Neural progenitor cell (in vitro differentiated cells): ENCODE measurements at regions not wholly inside any gene's neighbourhood (a gene's known extent, or its start where the extent isn't known, plus 50 kb on each side); places are given as distances from the start of the nearest gene placed in this dataset.
A peak's percentile ranks its signal among the peaks of the same experiment; 100 is the strongest.

Experiments
- DNase-seq: peaks from one replicate; pipeline ENCODE4 v3.0.0-alpha.2; 2016; ENCODE audit warnings: low spot score
- H2AFZ ChIP-seq: fragments of 200-600 bp; sonication (generic); replicated peaks from 2 replicates; pipeline ENCODE4 v1.6.1; 2016; ENCODE audit warnings: antibody characterized with exemption
- H3F3A ChIP-seq: fragments of 200-600 bp; sonication (generic); 2 replicates; pipeline ENCODE4 v1.6.1; 2016; ENCODE audit warnings: antibody characterized with exemption, low read depth
- H3K27ac ChIP-seq: fragments of 200-600 bp; sonication (generic); 2 replicates; pipeline ENCODE4 v1.5.1; 2016; ENCODE audit warnings: mild to moderate bottlenecking
- H3K27me3 ChIP-seq: fragments of 200-600 bp; sonication (generic); 2 replicates; pipeline ENCODE4 v1.6.1; 2016; ENCODE audit warnings: mild to moderate bottlenecking, moderate library complexity
- H3K36me3 ChIP-seq: fragments of 200-600 bp; sonication (generic); 2 replicates; pipeline ENCODE4 v1.5.1; 2016
- H3K4me1 ChIP-seq: fragments of 200-600 bp; sonication (generic); 2 replicates; pipeline ENCODE4 v1.6.1; 2016; ENCODE audit warnings: mixed run types
- H3K4me2 ChIP-seq: fragments of 200-600 bp; sonication (generic); 2 replicates; pipeline ENCODE4 v1.6.1; 2016
- H3K4me3 ChIP-seq: fragments of 200-600 bp; sonication (generic); 2 replicates; pipeline ENCODE4 v1.5.1; 2016
- H3K79me2 ChIP-seq: fragments of 200-600 bp; sonication (generic); 2 replicates; pipeline ENCODE4 v1.6.1; 2016; ENCODE audit warnings: low read depth
- H3K9ac ChIP-seq: fragments of 200-600 bp; sonication (generic); 2 replicates; pipeline ENCODE4 v1.6.1; 2016
- H3K9me3 ChIP-seq: fragments of 200-600 bp; sonication (generic); 2 replicates; pipeline ENCODE4 v1.5.1; 2016; ENCODE audit warnings: low read depth
- H4K20me1 ChIP-seq: fragments of 200-600 bp; sonication (generic); 2 replicates; pipeline ENCODE4 v1.6.1; 2016; ENCODE audit warnings: low read depth
- H3K27ac Mint-ChIP-seq: 3 replicates; pipeline ENCODE4 v1.8.0; 2021; ENCODE audit warnings: mixed read lengths
- H3K27me3 Mint-ChIP-seq: 2 replicates; pipeline ENCODE4 v1.8.0; 2022; ENCODE audit warnings: low read depth, mild to moderate bottlenecking, inconsistent platforms, moderate library complexity, mixed read lengths; ENCODE audit not compliant: insufficient read depth
- H3K36me3 Mint-ChIP-seq: 3 replicates; pipeline ENCODE4 v1.8.0; 2021; ENCODE audit warnings: mixed read lengths
- H3K4me1 Mint-ChIP-seq: 3 replicates; pipeline ENCODE4 v1.8.0; 2021; ENCODE audit warnings: mixed read lengths
- H3K4me3 Mint-ChIP-seq: 3 replicates; pipeline ENCODE4 v1.8.0; 2021; ENCODE audit warnings: mild to moderate bottlenecking, moderate library complexity, mixed read lengths
- H3K9me3 Mint-ChIP-seq: 3 replicates; pipeline ENCODE4 v1.8.0; 2020; ENCODE audit warnings: mixed read lengths
- EZH2 ChIP-seq: fragments of 200-600 bp; sonication (generic); IDR thresholded peaks from 2 replicates; pipeline ENCODE4 v1.6.1; 2017; ENCODE audit warnings: antibody characterized with exemption, mild to moderate bottlenecking, moderate library complexity
- EZH2phosphoT487 ChIP-seq: fragments of 200-600 bp; sonication (generic); IDR thresholded peaks from 2 replicates; pipeline ENCODE4 v1.6.1; 2017; ENCODE audit warnings: antibody characterized with exemption
- TF ChIP-seq, protein P1 (sequence below): fragments of 200-600 bp; sonication (generic); IDR thresholded peaks from 2 replicates; pipeline ENCODE4 v1.5.1; 2017; ENCODE audit warnings: antibody characterized with exemption, mild to moderate bottlenecking

- no peaks in the 10 kb centered on the region for H4K20me1 ChIP-seq
- no peak overlapping the region for H3K4me3 ChIP-seq
- no peak overlapping the region for H3K9ac ChIP-seq
- H3K36me3 Mint-ChIP-seq: no peaks in the 10 kb centered on the region
- no peaks in the 10 kb centered on the region for H3F3A ChIP-seq
- no peak for DNase-seq
- H2AFZ ChIP-seq: no peak overlapping the region
- no peaks in the 10 kb centered on the region for H3K36me3 ChIP-seq
- no peaks in the 10 kb centered on the region for H3K9me3 Mint-ChIP-seq
- H3K27ac Mint-ChIP-seq: no peak overlapping the region
- no peak overlapping the region for H3K27ac ChIP-seq
- no peaks in the 10 kb centered on the region for H3K9me3 ChIP-seq
- no peak overlapping the region for H3K4me2 ChIP-seq
- TF ChIP-seq EZH2phosphoT487 (no peak), EZH2 (no peak)
- TF ChIP-seq, protein P1, sequence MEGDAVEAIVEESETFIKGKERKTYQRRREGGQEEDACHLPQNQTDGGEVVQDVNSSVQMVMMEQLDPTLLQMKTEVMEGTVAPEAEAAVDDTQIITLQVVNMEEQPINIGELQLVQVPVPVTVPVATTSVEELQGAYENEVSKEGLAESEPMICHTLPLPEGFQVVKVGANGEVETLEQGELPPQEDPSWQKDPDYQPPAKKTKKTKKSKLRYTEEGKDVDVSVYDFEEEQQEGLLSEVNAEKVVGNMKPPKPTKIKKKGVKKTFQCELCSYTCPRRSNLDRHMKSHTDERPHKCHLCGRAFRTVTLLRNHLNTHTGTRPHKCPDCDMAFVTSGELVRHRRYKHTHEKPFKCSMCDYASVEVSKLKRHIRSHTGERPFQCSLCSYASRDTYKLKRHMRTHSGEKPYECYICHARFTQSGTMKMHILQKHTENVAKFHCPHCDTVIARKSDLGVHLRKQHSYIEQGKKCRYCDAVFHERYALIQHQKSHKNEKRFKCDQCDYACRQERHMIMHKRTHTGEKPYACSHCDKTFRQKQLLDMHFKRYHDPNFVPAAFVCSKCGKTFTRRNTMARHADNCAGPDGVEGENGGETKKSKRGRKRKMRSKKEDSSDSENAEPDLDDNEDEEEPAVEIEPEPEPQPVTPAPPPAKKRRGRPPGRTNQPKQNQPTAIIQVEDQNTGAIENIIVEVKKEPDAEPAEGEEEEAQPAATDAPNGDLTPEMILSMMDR: no peak
- H3K27me3 ChIP-seq: no peaks in the 10 kb centered on the region
- no peaks in the 10 kb centered on the region for H3K4me1 ChIP-seq
- H3K4me3 Mint-ChIP-seq: no peak overlapping the region
- H3K79me2 ChIP-seq: no peaks in the 10 kb centered on the region
- H3K4me1 Mint-ChIP-seq: no peaks in the 10 kb centered on the region
- H3K27me3 Mint-ChIP-seq: no peaks in the 10 kb centered on the region
These were observed 507.3 kb upstream of the TYRP1 start for GRCh38 chr9:12185856-12186255.

- Histone ChIP-seq H2AFZ (no peak overlapping the region), H3K36me3 (no peaks in the 10 kb centered on the region), H3F3A (no peaks in the 10 kb centered on the region), H3K4me1 (no peaks in the 10 kb centered on the region), H3K27ac (no peak overlapping the region), H3K4me2 (no peak overlapping the region), H4K20me1 (no peaks in the 10 kb centered on the region), H3K9me3 (no peaks in the 10 kb centered on the region), H3K79me2 (no peaks in the 10 kb centered on the region), H3K27me3 (no peaks in the 10 kb centered on the region), H3K9ac (no peak overlapping the region), H3K4me3 (no peak overlapping the region)
- TF ChIP-seq EZH2phosphoT487 (no peak), EZH2 (no peak)
- TF ChIP-seq, protein P1: no peak
- no peak for DNase-seq
- H3K36me3 Mint-ChIP-seq: no peaks in the 10 kb centered on the region
- no peak overlapping the region for H3K27ac Mint-ChIP-seq
- peaks cover 8% of the 10 kb centered on the region for H3K4me1 Mint-ChIP-seq
- H3K27me3 Mint-ChIP-seq: no peaks in the 10 kb centered on the region
- H3K4me3 Mint-ChIP-seq: no peak overlapping the region
- no peaks in the 10 kb centered on the region for H3K9me3 Mint-ChIP-seq
These were observed 501.6 kb upstream of the TYRP1 start for GRCh38 chr9:12191630-12192029.

DNA sequence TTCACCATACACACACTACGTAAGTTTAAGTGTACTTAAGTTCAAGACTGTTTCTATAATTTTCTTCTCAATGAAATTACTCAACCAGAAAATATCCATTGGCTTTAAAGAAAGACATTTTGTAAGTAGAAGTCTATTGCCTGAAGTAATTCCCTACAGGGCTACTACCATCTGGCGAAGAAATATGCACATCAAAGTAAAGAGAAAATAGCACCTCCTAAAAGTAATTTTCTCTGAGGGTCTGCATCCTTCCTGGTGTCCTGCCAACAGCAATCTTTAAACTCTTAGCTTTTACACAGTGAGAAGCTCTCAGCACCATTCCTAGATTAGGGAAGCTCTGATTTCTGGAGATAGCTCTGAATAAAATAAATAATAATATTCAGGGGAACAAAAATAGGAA, 498.5 kb upstream of the TYRP1 start:
- H3K9ac ChIP-seq: no peak overlapping the region
- H3K4me1 ChIP-seq: no peaks in the 10 kb centered on the region
- H3K27ac Mint-ChIP-seq: no peak overlapping the region
- H3K79me2 ChIP-seq: no peaks in the 10 kb centered on the region
- H3K4me3 Mint-ChIP-seq: no peak overlapping the region
- H3K36me3 ChIP-seq: no peaks in the 10 kb centered on the region
- H3F3A ChIP-seq: no peaks in the 10 kb centered on the region
- no peaks in the 10 kb centered on the region for H3K27me3 ChIP-seq
- no peak overlapping the region for H3K4me3 ChIP-seq
- H3K9me3 ChIP-seq: no peaks in the 10 kb centered on the region
- TF ChIP-seq, protein P1: no peak
- TF ChIP-seq EZH2 (no peak), EZH2phosphoT487 (no peak)
- H4K20me1 ChIP-seq: no peaks in the 10 kb centered on the region
- H3K27ac ChIP-seq: no peak overlapping the region
- peaks cover 11% of the 10 kb centered on the region for H3K4me1 Mint-ChIP-seq
- H3K36me3 Mint-ChIP-seq: no peaks in the 10 kb centered on the region
- DNase-seq: no peak
- no peak overlapping the region for H3K4me2 ChIP-seq
- no peaks in the 10 kb centered on the region for H3K27me3 Mint-ChIP-seq
- no peaks in the 10 kb centered on the region for H3K9me3 Mint-ChIP-seq
- H2AFZ ChIP-seq: no peak overlapping the region

DNA sequence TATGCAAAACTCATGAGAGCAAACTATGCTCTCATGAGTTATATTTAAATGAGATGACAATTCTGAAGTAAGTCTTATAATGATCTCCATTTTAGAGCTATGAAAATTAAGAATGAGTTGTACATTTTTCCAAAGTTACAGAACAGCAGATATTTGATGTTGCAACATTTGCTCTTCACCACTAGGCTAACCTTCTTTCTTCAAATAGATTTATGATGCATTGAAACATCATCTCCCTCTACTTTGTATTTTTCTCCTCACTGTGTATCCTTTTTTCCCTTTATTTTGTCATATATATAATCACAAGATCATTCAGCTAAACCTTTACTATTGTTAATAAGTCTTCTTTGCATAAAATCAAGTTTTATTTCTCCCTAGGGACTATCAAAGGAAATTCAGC, 497.7 kb upstream of the TYRP1 start:
- TF ChIP-seq, protein P1: peak; percentile 9
- no peak for TF ChIP-seq EZH2phosphoT487
- no peak overlapping the region for H3K4me3 Mint-ChIP-seq
- H3K9me3 Mint-ChIP-seq: no peaks in the 10 kb centered on the region
- no peaks in the 10 kb centered on the region for H3K36me3 Mint-ChIP-seq
- no peak overlapping the region for H3K9ac ChIP-seq
- H3F3A ChIP-seq: no peaks in the 10 kb centered on the region
- peaks cover 11% of the 10 kb centered on the region for H3K4me1 Mint-ChIP-seq
- H3K79me2 ChIP-seq: no peaks in the 10 kb centered on the region
- H3K4me1 ChIP-seq: no peaks in the 10 kb centered on the region
- H3K9me3 ChIP-seq: no peaks in the 10 kb centered on the region
- DNase-seq: no peak
- no peak overlapping the region for H3K27ac ChIP-seq
- H3K27me3 Mint-ChIP-seq: no peaks in the 10 kb centered on the region
- H2AFZ ChIP-seq: no peak overlapping the region
- no peaks in the 10 kb centered on the region for H3K27me3 ChIP-seq
- no peaks in the 10 kb centered on the region for H3K36me3 ChIP-seq
- H4K20me1 ChIP-seq: no peaks in the 10 kb centered on the region
- H3K4me2 ChIP-seq: no peak overlapping the region
- H3K27ac Mint-ChIP-seq: no peak overlapping the region
- H3K4me3 ChIP-seq: no peak overlapping the region
